Kidney capillary endothelial cell (primary cell): ENCODE measurements at regions not wholly inside any gene's neighbourhood (a gene's known extent, or its start where the extent isn't known, plus 50 kb on each side); places are given as distances from the start of the nearest gene placed in this dataset.

Source experiments
- DNase-seq: peaks from one replicate; pipeline ENCODE4 v3.0.0-alpha.2; 2018; ENCODE audit warnings: low spot score

DNA sequence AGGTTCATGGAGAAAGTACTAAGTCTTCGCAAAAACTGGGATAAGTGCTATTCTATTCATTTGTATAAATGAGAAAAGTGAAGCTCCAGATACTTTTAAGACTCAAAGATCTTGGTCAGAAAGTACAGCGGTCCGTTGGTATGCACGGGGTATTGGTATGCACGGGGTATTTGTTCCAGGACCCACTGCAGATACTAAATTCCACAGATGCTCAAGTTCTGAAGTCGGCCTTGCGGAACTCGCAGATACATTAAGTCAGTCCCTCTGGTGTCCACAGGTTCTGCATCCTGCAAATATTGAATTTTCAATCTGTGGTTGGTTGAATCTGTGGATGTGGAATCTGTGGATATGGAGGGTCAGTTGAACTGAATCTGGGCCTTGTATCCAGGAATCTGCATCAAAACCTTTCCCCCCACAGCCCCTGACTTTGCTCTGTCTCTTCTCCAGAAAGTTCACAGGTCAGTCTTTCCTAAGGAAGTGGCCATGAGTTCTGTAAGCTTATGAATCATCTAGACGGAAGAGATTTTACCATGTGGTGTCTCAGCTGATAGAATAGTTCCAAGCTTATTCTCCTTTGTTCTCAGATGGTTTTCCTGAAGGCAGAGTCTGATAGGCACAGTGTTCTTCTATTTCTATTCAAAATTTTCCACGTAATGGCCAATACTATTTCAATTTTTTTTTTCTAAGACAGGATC, 274.7 kb downstream of the NEDD1 start:
- no peak for DNase-seq

DNA sequence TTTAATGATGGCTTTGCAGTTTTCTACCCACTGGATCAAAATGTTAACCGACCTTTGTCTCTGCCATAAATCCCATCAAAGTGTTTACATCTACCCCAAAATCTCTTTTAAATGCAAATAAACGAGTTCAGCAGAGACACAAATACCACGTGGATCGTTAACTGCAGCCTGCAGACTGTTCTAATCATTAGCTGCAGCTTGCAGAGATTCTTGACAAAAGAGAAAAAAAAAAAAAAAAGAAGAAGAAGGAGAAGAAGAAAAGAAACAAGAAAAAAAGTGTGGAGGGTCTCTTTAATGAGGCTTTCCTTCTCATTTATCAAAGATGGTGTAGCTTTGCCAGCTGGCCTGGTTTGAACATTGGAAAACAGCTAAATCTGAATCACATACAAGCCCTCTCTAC, 275.7 kb downstream of the NEDD1 start:
- DNase-seq, result no peak

DNA sequence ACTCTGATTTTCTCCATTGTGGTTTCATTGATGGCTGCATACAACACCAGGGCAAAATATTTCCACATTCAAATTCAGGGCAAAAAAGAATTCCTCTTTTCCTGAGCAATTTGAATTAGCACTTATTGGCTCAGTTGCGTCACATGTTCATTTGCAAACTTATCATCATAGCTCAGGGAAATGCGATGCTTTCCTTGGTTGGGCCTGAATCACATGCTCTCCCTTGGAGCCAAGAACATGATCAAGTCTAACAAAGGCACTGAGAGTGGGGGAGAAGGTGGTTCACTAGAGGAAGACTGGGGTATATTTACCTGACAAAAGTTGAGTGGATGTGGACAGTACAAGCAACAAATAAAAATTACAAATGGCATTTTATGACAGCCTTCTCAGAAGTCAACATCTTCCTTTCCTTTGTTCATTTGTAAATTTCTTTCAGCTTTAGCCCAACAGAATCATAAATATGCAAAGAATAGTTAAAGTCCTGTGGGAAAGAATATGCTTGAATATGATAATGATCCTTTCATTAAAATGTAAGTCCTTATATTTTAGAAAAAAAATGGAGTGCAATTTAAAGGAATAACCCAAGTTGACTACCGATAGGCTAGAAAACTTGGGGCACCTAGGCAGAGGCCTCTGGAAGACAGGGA, 277.2 kb downstream of the NEDD1 start:
- DNase-seq, result no peak

DNA sequence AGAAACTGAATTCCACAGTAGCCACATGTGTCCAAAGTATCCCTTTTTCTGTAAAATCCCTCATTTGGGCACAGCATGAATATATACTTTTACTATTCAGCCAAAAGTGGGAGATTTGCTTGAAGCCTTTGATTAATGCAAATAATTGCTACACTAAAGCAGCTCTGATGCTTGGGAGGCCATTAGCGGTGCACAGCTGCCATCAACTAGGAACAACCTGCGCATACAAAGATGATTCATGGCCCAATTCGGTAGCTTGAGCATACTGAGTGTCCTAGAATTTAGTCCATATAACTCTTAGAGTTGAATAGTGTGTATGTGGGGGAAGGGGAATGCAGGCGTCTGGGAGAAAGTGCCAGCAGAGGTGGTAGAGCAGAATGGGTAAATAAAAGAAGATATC, 277.0 kb upstream of the RMST start:
- no peak for DNase-seq

GRCh38 chr12:97194546-97194945, 268.1 kb upstream of the RMST start:
- no peak for DNase-seq

DNA sequence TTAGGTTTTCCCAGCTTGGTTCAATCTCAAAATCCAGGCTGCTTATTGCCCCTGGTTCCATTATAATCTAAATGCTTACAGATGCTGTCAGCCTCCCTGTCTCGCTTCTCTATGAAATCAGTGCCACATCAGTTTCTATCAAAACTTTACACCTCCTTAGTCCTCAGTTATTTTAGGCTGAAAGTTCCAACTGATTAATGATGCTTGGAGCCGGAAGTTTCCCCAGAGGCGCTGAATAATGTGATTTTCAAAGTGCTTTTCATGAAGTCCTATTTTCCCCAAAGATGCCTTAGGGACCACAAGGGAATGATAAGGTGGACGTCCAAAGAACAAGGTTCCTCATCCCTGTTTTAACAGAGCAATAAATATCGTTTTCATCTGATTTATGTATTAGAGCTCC, 262.4 kb upstream of the RMST start:
- DNase-seq, result no peak

GRCh38 chr12:97203408-97203807, 259.2 kb upstream of the RMST start:
- no peak for DNase-seq

GRCh38 chr12:97209997-97210396, 252.6 kb upstream of the RMST start:
- DNase-seq, result no peak

- no peak for DNase-seq
Measured at GRCh38 chr12:97211416-97211930, 251.1 kb upstream of the RMST start.

- no peak for DNase-seq
Measured at GRCh38 chr12:97216848-97217247, 245.8 kb upstream of the RMST start.

DNA sequence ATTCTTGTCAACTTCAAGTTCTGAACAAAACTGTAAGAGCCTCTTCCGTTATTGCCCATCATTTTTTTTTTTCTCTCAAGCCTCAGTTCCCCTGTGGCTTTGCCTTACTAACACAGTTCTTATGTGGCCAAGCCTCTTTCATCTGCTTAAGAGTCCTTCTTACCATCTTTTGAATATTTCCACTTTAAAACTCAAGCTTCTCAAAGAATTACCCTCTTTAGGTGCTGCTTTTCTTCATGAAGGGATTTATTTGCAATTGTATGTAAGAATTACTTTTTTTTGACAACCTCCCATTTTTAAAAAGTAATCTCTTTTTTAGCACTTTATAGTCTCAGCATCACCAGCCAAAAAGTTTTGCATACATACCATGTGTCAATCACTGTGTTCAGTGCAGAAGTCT, 240.2 kb upstream of the RMST start:
- DNase-seq, result no peak

DNA sequence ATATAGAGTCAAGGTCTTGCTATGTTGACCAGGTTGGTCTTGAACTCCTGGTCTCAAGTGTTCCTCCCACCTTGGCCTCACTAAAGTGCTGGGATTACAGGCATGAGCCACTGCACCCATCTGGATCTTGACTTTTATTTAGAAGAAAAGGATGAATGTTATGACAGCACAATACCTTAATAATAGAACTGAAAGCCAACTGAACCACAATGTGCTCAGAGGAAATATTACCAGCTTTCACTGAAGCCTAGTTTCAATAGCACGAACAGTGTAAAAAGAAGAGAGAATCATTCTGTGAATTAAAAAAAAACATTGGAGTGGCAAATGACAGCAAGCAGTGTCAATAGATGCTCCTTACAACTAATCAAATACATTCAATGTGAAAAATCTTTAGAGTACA, 239.2 kb upstream of the RMST start:
- DNase-seq, result no peak

DNA sequence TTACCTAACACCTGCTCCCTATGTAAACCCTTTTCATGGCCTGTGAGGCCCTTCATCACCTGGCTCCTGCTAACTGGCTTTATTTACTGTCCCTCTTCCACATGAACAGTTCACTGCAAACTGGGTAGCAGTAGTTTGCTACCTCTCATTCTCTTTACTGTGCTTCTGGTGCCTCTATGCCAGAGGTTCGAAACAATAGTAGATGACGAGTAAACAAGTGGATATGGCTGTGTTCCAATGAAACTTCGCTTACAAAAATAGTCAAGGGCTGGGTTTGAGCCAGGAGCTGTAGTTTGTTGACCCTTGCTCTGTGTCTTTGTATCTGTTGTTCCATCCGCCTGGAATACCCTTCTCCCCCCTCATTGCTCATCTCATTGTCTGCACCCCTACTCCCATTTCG, 233.6 kb upstream of the RMST start:
- DNase-seq, result no peak

GRCh38 chr12:97235102-97235501, 227.5 kb upstream of the RMST start:
- DNase-seq, result no peak

DNA sequence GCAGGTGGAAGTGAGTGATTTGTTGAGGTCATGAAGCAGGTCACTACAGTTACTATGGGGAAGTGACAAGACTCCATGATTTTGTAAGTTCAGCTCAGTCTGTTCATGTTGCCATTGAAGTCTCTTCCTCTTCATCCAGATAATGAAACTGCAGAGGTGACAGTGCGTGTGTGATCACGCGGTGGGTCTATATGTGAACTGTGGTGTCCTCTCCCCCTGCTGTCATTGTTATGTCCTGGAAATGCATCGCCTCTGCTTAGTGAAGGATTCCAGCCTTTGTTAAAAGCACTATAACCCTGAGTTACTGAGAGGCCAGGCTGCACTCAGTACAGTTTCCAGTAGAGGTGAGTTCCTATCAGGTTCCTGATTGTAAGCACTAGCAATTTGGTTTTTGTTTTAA, 216.2 kb upstream of the RMST start:
- DNase-seq, result no peak

DNA sequence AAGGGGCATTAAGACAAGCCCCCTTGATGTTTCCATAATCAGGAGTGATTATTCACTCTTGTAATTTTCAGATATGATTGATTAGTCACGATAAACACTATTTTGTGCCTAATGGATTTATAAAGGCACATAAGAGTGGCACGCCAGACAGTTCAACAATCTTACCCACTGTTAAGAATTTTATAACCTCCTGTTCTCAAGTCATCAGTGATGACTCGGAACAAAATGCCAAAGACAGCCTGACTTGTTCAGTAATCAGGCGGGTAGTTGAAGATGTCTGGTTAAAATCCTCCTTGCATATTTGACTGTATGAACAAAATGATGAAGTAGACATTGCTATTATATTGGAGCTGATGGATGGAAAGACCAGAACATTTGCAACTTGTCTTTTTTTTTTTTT, 212.1 kb upstream of the RMST start:
- DNase-seq, result no peak

GRCh38 chr12:97257726-97258125, 204.9 kb upstream of the RMST start:
- DNase-seq, result no peak

- no peak for DNase-seq
Measured at GRCh38 chr12:97259098-97259497, 203.5 kb upstream of the RMST start.

- no peak for DNase-seq
Measured at GRCh38 chr12:97260786-97261185, 201.8 kb upstream of the RMST start.

DNA sequence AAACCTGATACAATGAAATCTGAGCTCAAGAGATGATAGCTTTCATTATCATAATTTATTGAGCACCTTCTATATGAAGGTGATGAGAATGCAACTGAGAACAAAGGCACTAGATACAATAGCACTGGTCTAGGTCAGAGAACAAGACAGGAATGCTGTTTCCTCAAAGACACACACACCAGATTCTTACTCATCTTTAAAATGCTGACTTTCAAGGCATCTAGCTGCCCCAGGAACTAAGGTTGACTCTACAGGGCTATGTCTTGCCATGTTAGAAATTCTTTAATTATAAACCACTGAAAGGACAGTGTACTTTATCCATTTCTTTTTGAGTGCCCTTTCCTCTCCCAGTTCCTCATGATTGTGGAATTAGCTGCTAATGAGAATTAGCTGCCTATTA, 195.4 kb upstream of the RMST start:
- no peak for DNase-seq

- DNase-seq, result no peak
Measured at GRCh38 chr12:97267594-97268202, 194.9 kb upstream of the RMST start.

DNA sequence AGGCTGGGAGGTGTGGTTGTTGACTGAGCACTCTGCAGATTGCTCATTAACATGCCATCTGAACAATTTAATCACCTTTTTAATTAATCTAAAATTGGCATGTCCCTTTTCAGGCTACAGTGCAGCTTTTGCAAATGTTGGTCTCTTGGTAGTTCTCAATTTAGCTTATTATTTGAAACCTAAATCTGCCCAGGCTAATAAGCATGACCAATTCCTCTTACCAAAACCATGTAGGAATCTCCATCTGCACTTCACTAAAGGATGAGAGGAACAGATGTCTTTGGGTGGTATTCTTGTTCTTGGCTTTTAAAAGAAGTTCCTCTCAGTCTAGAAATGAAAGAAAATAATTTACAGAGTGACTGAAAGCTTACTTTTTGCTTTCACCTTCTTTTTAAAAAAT, 190.1 kb upstream of the RMST start:
- DNase-seq, result no peak

DNA sequence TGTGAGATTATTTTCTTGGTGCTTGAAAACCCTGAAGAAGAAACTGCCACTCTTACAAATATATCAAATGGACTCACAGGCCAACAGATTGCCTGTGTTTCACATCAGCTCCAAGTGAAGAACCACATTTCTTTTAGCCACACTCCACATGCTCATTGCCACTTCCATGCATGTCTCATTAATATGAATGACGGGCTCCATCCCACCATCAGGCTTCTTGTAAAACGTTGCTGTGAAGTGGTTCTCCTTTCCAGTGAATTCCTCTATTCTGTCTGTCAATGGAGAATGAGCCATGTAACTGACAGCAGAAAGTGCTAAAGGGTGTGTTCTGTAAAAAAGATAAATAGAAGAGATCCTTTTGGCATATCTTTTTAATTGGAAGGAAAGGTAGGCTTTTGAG, 188.2 kb upstream of the RMST start:
- DNase-seq, result no peak

DNA sequence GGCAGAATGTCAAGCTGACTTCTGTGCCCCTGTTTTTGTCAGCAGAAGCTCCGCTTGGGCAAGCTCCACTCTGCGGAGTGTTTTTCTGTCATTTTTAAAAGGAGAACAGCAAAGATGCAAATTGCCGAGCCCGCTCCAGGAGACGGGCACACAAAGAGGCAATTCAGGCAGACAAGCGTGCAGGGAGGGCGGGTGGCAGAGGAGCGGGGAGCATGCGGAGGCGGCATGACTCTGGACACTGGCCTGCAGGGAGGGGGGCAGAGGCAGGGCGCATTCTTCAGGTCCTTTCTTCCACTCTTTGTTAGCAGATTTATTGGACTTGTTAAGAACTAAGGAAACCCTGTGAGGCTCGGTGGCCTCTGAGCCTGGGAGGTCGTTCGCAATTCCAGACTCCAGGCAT, 187.3 kb upstream of the RMST start:
- no peak for DNase-seq
